BLaER1 treated with 17β-estradiol and CSF1 and Interleukin-3, amounts not matched to agents 10 nM and 100 nM (cell line): ENCODE measurements at regions not wholly inside any gene's neighbourhood (a gene's known extent, or its start where the extent isn't known, plus 50 kb on each side); places are given as distances from the start of the nearest gene placed in this dataset.

ENCODE experiments used
- H3K27ac ChIP-seq, 11 experiments: shearing (Covaris generic); formaldehyde crosslinking; 2 replicates each; pipeline ENCODE4 v1.8.1; 2022
- H3K27me3 ChIP-seq, 11 experiments: shearing (Covaris generic); formaldehyde crosslinking; 2 replicates each; pipeline ENCODE4 v1.8.1; 2022
- H3K36me3 ChIP-seq, 11 experiments: shearing (Covaris generic); formaldehyde crosslinking; 2 replicates each; pipeline ENCODE4 v1.8.1; 2022
- H3K4me1 ChIP-seq, 10 experiments: shearing (Covaris generic); formaldehyde crosslinking; 2 replicates each; pipeline ENCODE4 v1.8.1; 2022
- H3K4me2 ChIP-seq, 11 experiments: shearing (Covaris generic); formaldehyde crosslinking; 2 replicates each; pipeline ENCODE4 v1.8.1; 2022
- H3K4me3 ChIP-seq, 10 experiments: shearing (Covaris generic); formaldehyde crosslinking; 2 replicates each; pipeline ENCODE4 v1.8.1; 2022
- H3K9ac ChIP-seq, 11 experiments: shearing (Covaris generic); formaldehyde crosslinking; 2 replicates each; pipeline ENCODE4 v1.8.1; 2022
- H3K9me3 ChIP-seq, 11 experiments: shearing (Covaris generic); formaldehyde crosslinking; replicated peaks in 1 of 11; 2 replicates each; pipeline ENCODE4 v1.8.1; 2022
- H4K20me1 ChIP-seq, 11 experiments: shearing (Covaris generic); formaldehyde crosslinking; 2 replicates each; pipeline ENCODE4 v1.8.1; 2022
- Cebpa-rat ChIP-seq, 11 experiments: shearing (Covaris generic); IDR thresholded peaks; 2 replicates each; pipeline ENCODE4 v1.8.1; 2022

DNA sequence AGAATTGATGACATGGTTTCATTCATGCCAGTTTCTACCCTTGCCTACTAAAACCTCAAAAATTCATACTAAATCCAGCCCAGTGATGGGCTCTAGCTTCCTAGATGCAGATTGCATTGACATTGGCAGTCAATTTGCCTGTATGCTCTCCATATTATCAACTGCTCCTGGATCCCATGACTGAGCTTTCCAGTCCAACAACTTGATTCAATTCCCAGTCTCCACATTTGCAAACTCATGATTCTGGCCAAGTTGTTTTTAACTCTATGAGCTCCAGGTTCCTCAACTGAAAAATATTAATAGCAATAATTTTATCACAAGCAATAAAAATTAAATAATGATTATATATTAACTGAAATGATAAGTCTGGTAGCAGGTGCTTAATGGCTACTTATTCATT is 51.0 kb upstream of the DSC1 start:
- no peaks in the 10 kb centered on the region for H4K20me1 ChIP-seq
- H3K9me3 ChIP-seq: peaks cover 0 to 17% (median 0%) of the 10 kb centered on the region in 11 experiments; a peak in 3 of 22 replicates
- H3K4me2 ChIP-seq: no peak overlapping the region
- no peak overlapping the region for H3K9ac ChIP-seq
- H3K27me3 ChIP-seq: no peaks in the 10 kb centered on the region
- no peaks in the 10 kb centered on the region for H3K36me3 ChIP-seq
- no peak overlapping the region for H3K27ac ChIP-seq
- H3K4me3 ChIP-seq: no peak overlapping the region
- peaks cover 0 to 9% (median 0%) of the 10 kb centered on the region in 10 experiments; a peak in 1 of 20 replicates for H3K4me1 ChIP-seq
- TF ChIP-seq Cebpa-rat (IDR thresholded peaks at IDR 0.05): no peak

- no peak for TF ChIP-seq Cebpa-rat (IDR thresholded peaks at IDR 0.05)
- no peaks in the 10 kb centered on the region for H4K20me1 ChIP-seq
- no peak overlapping the region for H3K4me3 ChIP-seq
- peaks cover 0 to 9% (median 0%) of the 10 kb centered on the region in 10 experiments; a peak in 1 of 20 replicates for H3K4me1 ChIP-seq
- no peak overlapping the region for H3K9ac ChIP-seq
- no peaks in the 10 kb centered on the region for H3K27me3 ChIP-seq
- H3K36me3 ChIP-seq: no peaks in the 10 kb centered on the region
- H3K27ac ChIP-seq: no peak overlapping the region
- no peak overlapping the region for H3K4me2 ChIP-seq
- peaks cover 0 to 21% (median 0%) of the 10 kb centered on the region in 11 experiments; a peak in 4 of 22 replicates for H3K9me3 ChIP-seq
Observed at GRCh38 chr18:31217038-31217849, 54.6 kb upstream of the DSC1 start.

GRCh38 chr18:31218671-31219383 is 56.2 kb upstream of the DSC1 start:
- H3K4me3 ChIP-seq: no peak overlapping the region
- TF ChIP-seq Cebpa-rat (IDR thresholded peaks at IDR 0.05): no peak
- no peaks in the 10 kb centered on the region for H3K27me3 ChIP-seq
- no peaks in the 10 kb centered on the region for H4K20me1 ChIP-seq
- peaks cover 0 to 9% (median 0%) of the 10 kb centered on the region in 10 experiments; a peak in 1 of 20 replicates for H3K4me1 ChIP-seq
- peaks cover 0 to 21% (median 0%) of the 10 kb centered on the region in 11 experiments; a peak in 4 of 22 replicates for H3K9me3 ChIP-seq
- H3K36me3 ChIP-seq: no peaks in the 10 kb centered on the region
- no peak overlapping the region for H3K4me2 ChIP-seq
- no peak overlapping the region for H3K27ac ChIP-seq
- no peak overlapping the region for H3K9ac ChIP-seq

DNA sequence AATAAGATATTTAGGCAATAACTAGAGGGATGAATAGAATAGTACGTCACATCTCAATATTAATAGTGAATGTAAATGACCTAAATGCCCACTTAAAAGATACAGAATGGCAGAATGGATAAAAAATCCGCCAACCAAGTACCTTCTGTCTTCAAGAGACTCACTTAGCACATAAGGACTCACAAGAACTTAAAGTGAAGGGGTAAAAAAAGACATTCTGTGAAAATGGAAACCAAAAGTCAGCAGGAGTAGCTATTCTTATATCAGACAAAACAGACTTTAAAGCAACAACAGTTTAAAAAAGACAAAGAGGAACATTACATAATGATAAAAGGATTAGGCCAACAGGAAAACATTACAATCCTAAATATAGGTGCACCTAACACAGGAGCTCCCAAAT is 56.7 kb upstream of the DSC1 start:
- H4K20me1 ChIP-seq: no peaks in the 10 kb centered on the region
- no peak overlapping the region for H3K4me3 ChIP-seq
- H3K4me2 ChIP-seq: no peak overlapping the region
- no peaks in the 10 kb centered on the region for H3K36me3 ChIP-seq
- no peak overlapping the region for H3K9ac ChIP-seq
- H3K4me1 ChIP-seq: peaks cover 0 to 9% (median 0%) of the 10 kb centered on the region in 10 experiments; a peak in 1 of 20 replicates
- H3K9me3 ChIP-seq: peaks cover 0 to 21% (median 0%) of the 10 kb centered on the region in 11 experiments; a peak in 4 of 22 replicates
- no peak overlapping the region for H3K27ac ChIP-seq
- no peaks in the 10 kb centered on the region for H3K27me3 ChIP-seq
- no peak for TF ChIP-seq Cebpa-rat (IDR thresholded peaks at IDR 0.05)

- peaks cover 0 to 5% (median 0%) of the 10 kb centered on the region in 11 experiments; a peak in 1 of 22 replicates for H3K9me3 ChIP-seq
- no peak for TF ChIP-seq Cebpa-rat (IDR thresholded peaks at IDR 0.05)
- H3K36me3 ChIP-seq: no peaks in the 10 kb centered on the region
- no peak overlapping the region for H3K9ac ChIP-seq
- H3K4me3 ChIP-seq: no peak overlapping the region
- no peak overlapping the region for H3K27ac ChIP-seq
- H4K20me1 ChIP-seq: no peaks in the 10 kb centered on the region
- H3K4me2 ChIP-seq: no peak overlapping the region
- no peaks in the 10 kb centered on the region for H3K27me3 ChIP-seq
- H3K4me1 ChIP-seq: no peaks in the 10 kb centered on the region; a peak in 1 of 20 replicates
Observed at GRCh38 chr18:31223371-31223770, 60.7 kb upstream of the DSC1 start.

DNA sequence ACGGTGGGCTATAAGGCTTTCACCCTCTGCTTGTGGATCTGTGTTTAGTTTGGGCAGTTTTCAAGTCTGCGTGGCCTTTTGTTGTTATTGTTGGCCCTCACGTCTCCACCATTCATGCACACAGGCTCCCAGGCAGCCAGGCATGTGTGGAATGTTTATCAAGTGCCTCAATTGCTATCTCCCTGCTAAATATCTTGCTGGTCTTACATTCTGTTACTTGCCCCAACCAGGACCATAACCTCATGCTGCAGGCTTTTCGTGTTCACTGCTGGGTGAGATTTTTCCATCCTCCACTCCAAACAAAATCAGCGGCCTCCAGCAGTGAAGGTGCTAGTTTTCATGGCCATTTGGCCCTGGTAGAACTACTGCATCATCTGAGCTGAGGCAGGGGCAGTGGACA is 63.0 kb upstream of the DSC1 start:
- Histone ChIP-seq H3K27ac (no peak overlapping the region), H3K9me3 (peaks cover 0 to 4% (median 0%) of the 10 kb centered on the region in 11 experiments; a peak in 1 of 22 replicates), H3K4me3 (no peak overlapping the region), H3K9ac (no peak overlapping the region), H3K36me3 (no peaks in the 10 kb centered on the region), H3K27me3 (no peaks in the 10 kb centered on the region), H3K4me1 (no peaks in the 10 kb centered on the region; a peak in 1 of 20 replicates), H4K20me1 (no peaks in the 10 kb centered on the region), H3K4me2 (no peak overlapping the region)
- TF ChIP-seq Cebpa-rat (IDR thresholded peaks at IDR 0.05): no peak

DNA sequence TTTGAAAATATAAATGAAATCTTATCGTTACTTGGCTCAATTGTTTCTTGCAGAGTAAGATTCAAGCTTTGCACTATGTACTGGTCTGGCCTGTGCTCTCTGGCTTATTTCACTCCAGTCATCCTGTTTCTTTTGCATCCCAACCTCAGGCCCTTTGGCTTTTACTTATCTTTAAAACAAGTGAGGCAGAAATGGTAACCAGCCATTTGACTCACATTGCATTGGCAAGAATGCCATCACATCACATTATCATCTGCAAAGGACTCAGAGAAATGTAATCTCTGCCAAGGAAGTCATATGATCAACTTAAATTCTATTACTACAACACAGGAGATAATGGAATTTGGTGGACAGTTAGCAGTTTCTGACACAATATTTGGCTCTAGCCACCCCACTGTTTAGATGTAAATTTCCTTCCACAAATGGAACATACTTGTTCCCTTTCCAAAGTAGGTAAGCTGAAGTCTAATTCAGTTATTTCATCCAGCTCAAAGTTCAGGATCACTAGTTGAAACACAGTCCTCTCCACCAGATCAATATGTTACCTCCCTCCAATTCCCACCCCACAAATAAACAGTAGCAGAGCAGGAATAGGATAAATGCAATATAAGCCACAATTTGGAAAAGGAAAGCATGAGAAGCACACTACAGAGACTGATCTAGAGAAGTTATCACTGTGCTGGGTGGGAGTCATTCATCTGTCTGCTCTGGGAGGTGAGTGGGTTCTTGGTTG is 65.0 kb upstream of the DSC1 start:
- no peak overlapping the region for H3K4me3 ChIP-seq
- no peak overlapping the region for H3K9ac ChIP-seq
- H3K9me3 ChIP-seq: no peaks in the 10 kb centered on the region
- H3K4me2 ChIP-seq: no peak overlapping the region
- TF ChIP-seq Cebpa-rat (IDR thresholded peaks at IDR 0.05): no peak
- H3K36me3 ChIP-seq: no peaks in the 10 kb centered on the region
- H3K4me1 ChIP-seq: no peaks in the 10 kb centered on the region; a peak in 1 of 20 replicates
- no peaks in the 10 kb centered on the region for H3K27me3 ChIP-seq
- H3K27ac ChIP-seq: no peak overlapping the region
- no peaks in the 10 kb centered on the region for H4K20me1 ChIP-seq

DNA sequence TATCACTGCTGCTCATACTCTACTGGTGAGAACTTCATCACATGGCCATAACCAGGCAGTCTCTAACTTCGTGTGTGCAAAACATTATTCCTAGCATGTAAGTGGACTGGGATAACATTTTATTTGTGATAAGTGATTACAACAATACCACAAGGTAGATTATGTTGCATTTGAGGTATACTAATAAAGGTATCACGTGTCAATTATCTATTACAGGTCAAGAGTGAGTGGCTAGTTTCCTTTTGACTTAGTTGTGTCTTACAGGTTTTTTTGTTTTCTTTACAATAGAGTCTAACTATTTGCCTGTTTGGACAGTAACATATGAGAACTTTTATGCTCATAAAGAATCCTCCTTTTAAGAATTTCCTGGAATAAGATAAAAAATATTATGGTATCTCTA is 67.2 kb upstream of the DSC1 start:
- no peaks in the 10 kb centered on the region for H3K9me3 ChIP-seq
- no peaks in the 10 kb centered on the region for H3K27me3 ChIP-seq
- no peaks in the 10 kb centered on the region for H4K20me1 ChIP-seq
- no peak overlapping the region for H3K9ac ChIP-seq
- no peak overlapping the region for H3K4me3 ChIP-seq
- H3K4me2 ChIP-seq: no peak overlapping the region
- TF ChIP-seq Cebpa-rat (IDR thresholded peaks at IDR 0.05): no peak
- no peaks in the 10 kb centered on the region; a peak in 1 of 20 replicates for H3K4me1 ChIP-seq
- H3K36me3 ChIP-seq: no peaks in the 10 kb centered on the region
- no peak overlapping the region for H3K27ac ChIP-seq

- Histone ChIP-seq H3K36me3 (no peaks in the 10 kb centered on the region), H3K27me3 (no peaks in the 10 kb centered on the region), H3K27ac (no peak overlapping the region), H3K9ac (no peak overlapping the region), H3K4me1 (no peaks in the 10 kb centered on the region; a peak in 1 of 20 replicates), H3K4me3 (no peak overlapping the region), H3K4me2 (no peak overlapping the region), H3K9me3 (no peaks in the 10 kb centered on the region), H4K20me1 (no peaks in the 10 kb centered on the region)
- TF ChIP-seq Cebpa-rat (IDR thresholded peaks at IDR 0.05): no peak
Observed at GRCh38 chr18:31230495-31230894, 67.8 kb upstream of the DSC1 start.
